OCI-LY1 (cell line): ENCODE measurements at regions not wholly inside any gene's neighbourhood (a gene's known extent, or its start where the extent isn't known, plus 50 kb on each side); places are given as distances from the start of the nearest gene placed in this dataset.

Experiments used
- EZH2 ChIP-seq: fragments of 200-600 bp; sonication (generic), shearing (Covaris generic); IDR thresholded peaks from 2 replicates; pipeline ENCODE4 v1.8.0; 2017; ENCODE audit warnings: borderline replicate concordance, mixed run types, mild to moderate bottlenecking, antibody characterized with exemption, low read length, moderate library complexity, mixed read lengths
- TF ChIP-seq, protein P1 (sequence below): fragments of 200-600 bp; sonication (generic), shearing (Covaris generic); IDR thresholded peaks from 2 replicates; pipeline ENCODE4 v1.5.1; 2017; ENCODE audit warnings: mild to moderate bottlenecking, antibody characterized with exemption, low read length, moderate library complexity, mixed read lengths

DNA sequence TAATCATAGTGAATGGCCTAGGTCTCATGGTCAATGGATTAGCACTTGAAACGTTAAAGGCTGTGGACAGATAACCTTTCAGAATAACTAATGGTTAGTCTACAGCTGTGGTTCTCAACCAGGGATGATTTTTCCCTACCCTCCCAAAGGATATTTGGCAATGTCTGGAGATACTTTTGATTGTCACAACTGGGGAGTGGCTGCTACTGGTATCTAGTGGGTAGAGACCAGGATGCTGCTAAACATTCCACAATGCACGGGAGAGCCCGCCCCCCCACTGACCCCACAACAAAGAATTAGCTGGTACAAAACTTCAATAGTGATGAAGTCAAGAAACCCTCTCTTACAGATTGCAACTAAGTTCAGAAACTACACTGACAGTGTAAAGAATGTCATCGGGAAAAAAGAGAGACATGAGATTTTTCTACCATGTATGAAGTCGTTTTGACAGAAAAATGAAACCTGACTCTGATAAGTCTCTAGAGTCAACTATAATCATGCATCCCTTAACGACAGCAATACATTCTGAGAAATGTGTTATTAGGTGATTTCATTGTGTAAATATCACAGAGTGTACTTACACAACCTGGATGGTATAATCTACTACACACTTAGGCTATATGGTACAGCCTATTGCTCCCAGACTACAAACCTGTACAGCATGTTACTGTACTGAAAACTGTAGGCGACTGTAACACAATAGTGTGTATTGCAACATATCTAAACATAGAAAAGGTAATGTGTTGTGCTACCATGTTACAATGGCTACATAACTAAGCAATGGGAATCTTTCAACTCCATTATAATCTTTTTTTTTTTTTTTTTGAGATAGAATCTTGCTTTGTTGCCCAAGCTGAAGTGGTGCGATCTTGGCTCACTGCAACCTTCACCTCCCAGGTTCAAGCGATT, 49.7 kb upstream of the PRDX6 start:
- TF ChIP-seq, protein P1, sequence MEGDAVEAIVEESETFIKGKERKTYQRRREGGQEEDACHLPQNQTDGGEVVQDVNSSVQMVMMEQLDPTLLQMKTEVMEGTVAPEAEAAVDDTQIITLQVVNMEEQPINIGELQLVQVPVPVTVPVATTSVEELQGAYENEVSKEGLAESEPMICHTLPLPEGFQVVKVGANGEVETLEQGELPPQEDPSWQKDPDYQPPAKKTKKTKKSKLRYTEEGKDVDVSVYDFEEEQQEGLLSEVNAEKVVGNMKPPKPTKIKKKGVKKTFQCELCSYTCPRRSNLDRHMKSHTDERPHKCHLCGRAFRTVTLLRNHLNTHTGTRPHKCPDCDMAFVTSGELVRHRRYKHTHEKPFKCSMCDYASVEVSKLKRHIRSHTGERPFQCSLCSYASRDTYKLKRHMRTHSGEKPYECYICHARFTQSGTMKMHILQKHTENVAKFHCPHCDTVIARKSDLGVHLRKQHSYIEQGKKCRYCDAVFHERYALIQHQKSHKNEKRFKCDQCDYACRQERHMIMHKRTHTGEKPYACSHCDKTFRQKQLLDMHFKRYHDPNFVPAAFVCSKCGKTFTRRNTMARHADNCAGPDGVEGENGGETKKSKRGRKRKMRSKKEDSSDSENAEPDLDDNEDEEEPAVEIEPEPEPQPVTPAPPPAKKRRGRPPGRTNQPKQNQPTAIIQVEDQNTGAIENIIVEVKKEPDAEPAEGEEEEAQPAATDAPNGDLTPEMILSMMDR, result no peak
- TF ChIP-seq EZH2, result no peak
